ENCODE measurements at regions not wholly inside any gene's neighbourhood (a gene's known extent, or its start where the extent isn't known, plus 50 kb on each side); places are given as distances from the start of the nearest gene placed in this dataset.

GRCh38 chr9:26066237-26066636, 388.0 kb upstream of the TUSC1 start:
- TF ChIP-seq, protein P1, sequence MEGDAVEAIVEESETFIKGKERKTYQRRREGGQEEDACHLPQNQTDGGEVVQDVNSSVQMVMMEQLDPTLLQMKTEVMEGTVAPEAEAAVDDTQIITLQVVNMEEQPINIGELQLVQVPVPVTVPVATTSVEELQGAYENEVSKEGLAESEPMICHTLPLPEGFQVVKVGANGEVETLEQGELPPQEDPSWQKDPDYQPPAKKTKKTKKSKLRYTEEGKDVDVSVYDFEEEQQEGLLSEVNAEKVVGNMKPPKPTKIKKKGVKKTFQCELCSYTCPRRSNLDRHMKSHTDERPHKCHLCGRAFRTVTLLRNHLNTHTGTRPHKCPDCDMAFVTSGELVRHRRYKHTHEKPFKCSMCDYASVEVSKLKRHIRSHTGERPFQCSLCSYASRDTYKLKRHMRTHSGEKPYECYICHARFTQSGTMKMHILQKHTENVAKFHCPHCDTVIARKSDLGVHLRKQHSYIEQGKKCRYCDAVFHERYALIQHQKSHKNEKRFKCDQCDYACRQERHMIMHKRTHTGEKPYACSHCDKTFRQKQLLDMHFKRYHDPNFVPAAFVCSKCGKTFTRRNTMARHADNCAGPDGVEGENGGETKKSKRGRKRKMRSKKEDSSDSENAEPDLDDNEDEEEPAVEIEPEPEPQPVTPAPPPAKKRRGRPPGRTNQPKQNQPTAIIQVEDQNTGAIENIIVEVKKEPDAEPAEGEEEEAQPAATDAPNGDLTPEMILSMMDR (conservative IDR thresholded peaks at IDR 0.05; ENCODE audit: low read length), result no peak
- TF ChIP-seq EZH2phosphoT487 (IDR thresholded peaks at IDR 0.05; ENCODE audit: borderline replicate concordance), result no peak
